GM12891 (cell line): ENCODE measurements at regions not wholly inside any gene's neighbourhood (a gene's known extent, or its start where the extent isn't known, plus 50 kb on each side); places are given as distances from the start of the nearest gene placed in this dataset.

Experiments used
- PAX5 ChIP-seq: IDR thresholded peaks from 2 replicates; pipeline ENCODE4 v1.6.1; 2011; ENCODE audit warnings: low read length, moderate library complexity, mild to moderate bottlenecking; ENCODE audit not compliant: insufficient read depth, severe bottlenecking
- POLR2A ChIP-seq: IDR thresholded peaks from 2 replicates; pipeline ENCODE4 v1.6.1; 2011; ENCODE audit warnings: low read depth, low read length, control low read depth
- POLR2AphosphoS5 ChIP-seq: IDR thresholded peaks from 2 replicates; pipeline ENCODE4 v1.6.1; 2011; ENCODE audit warnings: low read depth, low read length, control low read depth
- POU2F2 ChIP-seq: IDR thresholded peaks from 2 replicates; pipeline ENCODE4 v1.6.1; 2011; ENCODE audit warnings: low read depth, mild to moderate bottlenecking, control low read depth, low read length, moderate library complexity
- SPI1 ChIP-seq: IDR thresholded peaks from 2 replicates; pipeline ENCODE4 v1.6.1; 2011; ENCODE audit warnings: low read depth, low read length, control low read depth
- TAF1 ChIP-seq: IDR thresholded peaks from 2 replicates; pipeline ENCODE4 v1.6.1; 2011; ENCODE audit warnings: low read depth, low read length, control low read depth

- TF ChIP-seq POLR2A (no peak), POLR2AphosphoS5 (no peak), TAF1 (no peak), SPI1 (no peak), PAX5 (no peak), POU2F2 (no peak)
These were observed 515.3 kb upstream of the DCC start for GRCh38 chr18:51824746-51825145.
